ENCODE measurements at regions not wholly inside any gene's neighbourhood (a gene's known extent, or its start where the extent isn't known, plus 50 kb on each side); places are given as distances from the start of the nearest gene placed in this dataset.

DNA sequence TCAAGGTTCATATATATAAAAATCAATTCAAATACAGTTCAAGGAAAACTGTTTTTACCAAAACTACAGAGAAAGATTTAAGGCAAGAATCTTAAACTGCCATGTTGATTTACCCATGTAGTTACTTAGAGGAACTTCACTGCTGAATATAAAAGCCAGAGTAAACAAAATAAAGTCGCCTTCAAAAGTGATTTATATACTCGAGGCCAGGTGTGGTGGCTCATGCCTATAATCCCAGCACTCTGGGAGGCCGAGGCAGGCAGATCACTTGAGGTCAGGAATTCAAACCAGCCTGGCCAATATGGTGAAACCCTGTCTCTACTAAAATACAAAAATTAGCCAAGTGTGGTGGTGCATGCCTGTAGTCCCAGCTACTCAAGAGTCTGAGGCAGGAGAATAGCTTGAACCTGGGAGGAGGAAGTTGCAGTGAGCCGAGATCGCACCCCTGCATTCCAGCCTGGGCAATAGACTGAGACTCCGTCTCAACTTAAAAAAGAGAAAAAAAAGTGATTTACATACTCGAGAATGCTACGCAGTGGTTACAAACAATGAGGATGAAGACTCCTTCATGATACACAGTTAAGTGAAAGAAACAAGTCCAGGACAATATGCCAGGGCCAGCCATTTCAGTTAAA lies 54.1 kb upstream of the CNEP1R1 start:
- H3K4me3 ChIP-seq (replicated peaks in 1 of 2; ENCODE audit: low read depth in 2 of 2, low read length in 2 of 2): no peak overlapping the region
- TF ChIP-seq CTCF (IDR thresholded peaks at IDR 0.05; ENCODE audit: low read depth, low read length): no peak
- no peak for DNase-seq (ENCODE audit: low read depth in 2 of 2)

- DNase-seq (ENCODE audit: low read depth in 2 of 2): no peak
- H3K4me3 ChIP-seq (replicated peaks in 1 of 2; ENCODE audit: low read depth in 2 of 2, low read length in 2 of 2): no peak overlapping the region
- TF ChIP-seq CTCF (IDR thresholded peaks at IDR 0.05; ENCODE audit: low read depth, low read length): no peak
Observed at GRCh38 chr16:49972280-49972679, 52.7 kb upstream of the CNEP1R1 start.

DNA sequence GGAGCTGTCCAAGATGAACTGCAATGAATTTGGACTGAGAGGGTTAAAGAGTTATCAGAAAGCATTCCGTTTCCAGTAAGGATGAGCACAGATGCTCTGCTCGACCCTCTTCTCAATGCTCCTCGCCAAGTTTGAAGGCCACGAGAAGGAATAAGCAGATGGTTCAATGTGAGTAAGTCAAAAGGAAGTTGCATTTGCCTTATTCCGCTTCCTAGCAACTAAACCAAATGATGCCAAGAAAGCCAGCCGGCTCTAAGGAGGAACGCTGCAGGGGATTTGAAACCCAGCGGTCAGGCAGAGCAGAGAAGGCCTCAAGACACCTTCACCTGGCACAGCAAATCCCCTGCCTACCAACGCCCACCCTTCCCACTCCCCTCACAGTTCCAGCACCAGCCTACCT lies 52.1 kb upstream of the CNEP1R1 start:
- no peak for TF ChIP-seq CTCF (IDR thresholded peaks at IDR 0.05; ENCODE audit: low read depth, low read length)
- no peak overlapping the region for H3K4me3 ChIP-seq (replicated peaks in 1 of 2; ENCODE audit: low read depth in 2 of 2, low read length in 2 of 2)
- no peak for DNase-seq (ENCODE audit: low read depth in 2 of 2)

All from cardiac fibroblast (primary cell).